ENCODE measurements at regions not wholly inside any gene's neighbourhood (a gene's known extent, or its start where the extent isn't known, plus 50 kb on each side); places are given as distances from the start of the nearest gene placed in this dataset.

DNA sequence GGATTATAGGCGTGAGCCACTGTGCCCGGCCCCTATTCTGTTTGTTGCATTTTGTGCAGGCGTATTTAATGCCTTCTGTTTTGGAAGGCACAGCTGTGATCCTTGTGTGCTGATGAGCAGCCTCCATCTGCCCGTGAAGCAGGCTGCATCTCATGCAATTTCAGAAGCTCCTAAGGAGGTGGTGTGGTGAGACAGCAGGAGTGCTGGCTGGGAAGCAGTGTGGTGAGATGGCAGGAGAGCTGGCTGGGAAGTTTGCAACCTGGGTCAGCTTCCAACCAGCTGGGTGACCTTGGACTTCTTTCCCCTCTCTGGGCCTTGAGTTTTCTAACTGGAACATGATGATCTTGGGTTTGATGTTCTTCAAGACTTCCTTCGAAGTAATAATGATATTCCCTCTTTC, 525.1 kb downstream of the TBC1D22A start:
- no peaks in the 10 kb centered on the region for H3K27me3 ChIP-seq (ENCODE audit: insufficient read depth, poor library complexity, severe bottlenecking)
- no peak for DNase-seq (ENCODE audit: low read depth in 1 of 2, low spot score in 1 of 2)
- no peak overlapping the region for H3K27ac ChIP-seq (replicated peaks)
- TF ChIP-seq GABPA (IDR thresholded peaks at IDR 0.05; ENCODE audit: low read depth) (no peak), SPI1 (IDR thresholded peaks at IDR 0.05; ENCODE audit: borderline replicate concordance, low read depth) (no peak), POLR2AphosphoS5 (IDR thresholded peaks at IDR 0.05; ENCODE audit: low read depth) (no peak)
- TF ChIP-seq, protein P1, sequence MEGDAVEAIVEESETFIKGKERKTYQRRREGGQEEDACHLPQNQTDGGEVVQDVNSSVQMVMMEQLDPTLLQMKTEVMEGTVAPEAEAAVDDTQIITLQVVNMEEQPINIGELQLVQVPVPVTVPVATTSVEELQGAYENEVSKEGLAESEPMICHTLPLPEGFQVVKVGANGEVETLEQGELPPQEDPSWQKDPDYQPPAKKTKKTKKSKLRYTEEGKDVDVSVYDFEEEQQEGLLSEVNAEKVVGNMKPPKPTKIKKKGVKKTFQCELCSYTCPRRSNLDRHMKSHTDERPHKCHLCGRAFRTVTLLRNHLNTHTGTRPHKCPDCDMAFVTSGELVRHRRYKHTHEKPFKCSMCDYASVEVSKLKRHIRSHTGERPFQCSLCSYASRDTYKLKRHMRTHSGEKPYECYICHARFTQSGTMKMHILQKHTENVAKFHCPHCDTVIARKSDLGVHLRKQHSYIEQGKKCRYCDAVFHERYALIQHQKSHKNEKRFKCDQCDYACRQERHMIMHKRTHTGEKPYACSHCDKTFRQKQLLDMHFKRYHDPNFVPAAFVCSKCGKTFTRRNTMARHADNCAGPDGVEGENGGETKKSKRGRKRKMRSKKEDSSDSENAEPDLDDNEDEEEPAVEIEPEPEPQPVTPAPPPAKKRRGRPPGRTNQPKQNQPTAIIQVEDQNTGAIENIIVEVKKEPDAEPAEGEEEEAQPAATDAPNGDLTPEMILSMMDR (IDR thresholded peaks at IDR 0.05; ENCODE audit: insufficient read depth, low read length) = no peak
- TF ChIP-seq, protein P2, sequence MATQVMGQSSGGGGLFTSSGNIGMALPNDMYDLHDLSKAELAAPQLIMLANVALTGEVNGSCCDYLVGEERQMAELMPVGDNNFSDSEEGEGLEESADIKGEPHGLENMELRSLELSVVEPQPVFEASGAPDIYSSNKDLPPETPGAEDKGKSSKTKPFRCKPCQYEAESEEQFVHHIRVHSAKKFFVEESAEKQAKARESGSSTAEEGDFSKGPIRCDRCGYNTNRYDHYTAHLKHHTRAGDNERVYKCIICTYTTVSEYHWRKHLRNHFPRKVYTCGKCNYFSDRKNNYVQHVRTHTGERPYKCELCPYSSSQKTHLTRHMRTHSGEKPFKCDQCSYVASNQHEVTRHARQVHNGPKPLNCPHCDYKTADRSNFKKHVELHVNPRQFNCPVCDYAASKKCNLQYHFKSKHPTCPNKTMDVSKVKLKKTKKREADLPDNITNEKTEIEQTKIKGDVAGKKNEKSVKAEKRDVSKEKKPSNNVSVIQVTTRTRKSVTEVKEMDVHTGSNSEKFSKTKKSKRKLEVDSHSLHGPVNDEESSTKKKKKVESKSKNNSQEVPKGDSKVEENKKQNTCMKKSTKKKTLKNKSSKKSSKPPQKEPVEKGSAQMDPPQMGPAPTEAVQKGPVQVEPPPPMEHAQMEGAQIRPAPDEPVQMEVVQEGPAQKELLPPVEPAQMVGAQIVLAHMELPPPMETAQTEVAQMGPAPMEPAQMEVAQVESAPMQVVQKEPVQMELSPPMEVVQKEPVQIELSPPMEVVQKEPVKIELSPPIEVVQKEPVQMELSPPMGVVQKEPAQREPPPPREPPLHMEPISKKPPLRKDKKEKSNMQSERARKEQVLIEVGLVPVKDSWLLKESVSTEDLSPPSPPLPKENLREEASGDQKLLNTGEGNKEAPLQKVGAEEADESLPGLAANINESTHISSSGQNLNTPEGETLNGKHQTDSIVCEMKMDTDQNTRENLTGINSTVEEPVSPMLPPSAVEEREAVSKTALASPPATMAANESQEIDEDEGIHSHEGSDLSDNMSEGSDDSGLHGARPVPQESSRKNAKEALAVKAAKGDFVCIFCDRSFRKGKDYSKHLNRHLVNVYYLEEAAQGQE (IDR thresholded peaks at IDR 0.05; ENCODE audit: insufficient replicate concordance, low read depth) = no peak
- H3K4me3 ChIP-seq (replicated peaks; ENCODE audit: insufficient read depth, low read length) = no peak overlapping the region

- no peak for DNase-seq (ENCODE audit: low read depth in 1 of 2, low spot score in 1 of 2)
- Histone ChIP-seq H3K4me3 (replicated peaks; ENCODE audit: insufficient read depth, low read length) (no peak overlapping the region), H3K27me3 (ENCODE audit: insufficient read depth, poor library complexity, severe bottlenecking) (no peaks in the 10 kb centered on the region), H3K27ac (replicated peaks) (no peak overlapping the region)
- TF ChIP-seq GABPA (IDR thresholded peaks at IDR 0.05; ENCODE audit: low read depth) (no peak), SPI1 (IDR thresholded peaks at IDR 0.05; ENCODE audit: borderline replicate concordance, low read depth) (no peak), POLR2AphosphoS5 (IDR thresholded peaks at IDR 0.05; ENCODE audit: low read depth) (no peak)
- TF ChIP-seq, protein P2 (IDR thresholded peaks at IDR 0.05; ENCODE audit: insufficient replicate concordance, low read depth) = no peak
- TF ChIP-seq, protein P1 (IDR thresholded peaks at IDR 0.05; ENCODE audit: insufficient read depth, low read length) = no peak
Measured at GRCh38 chr22:47286590-47286989, 524.1 kb downstream of the TBC1D22A start.

DNA sequence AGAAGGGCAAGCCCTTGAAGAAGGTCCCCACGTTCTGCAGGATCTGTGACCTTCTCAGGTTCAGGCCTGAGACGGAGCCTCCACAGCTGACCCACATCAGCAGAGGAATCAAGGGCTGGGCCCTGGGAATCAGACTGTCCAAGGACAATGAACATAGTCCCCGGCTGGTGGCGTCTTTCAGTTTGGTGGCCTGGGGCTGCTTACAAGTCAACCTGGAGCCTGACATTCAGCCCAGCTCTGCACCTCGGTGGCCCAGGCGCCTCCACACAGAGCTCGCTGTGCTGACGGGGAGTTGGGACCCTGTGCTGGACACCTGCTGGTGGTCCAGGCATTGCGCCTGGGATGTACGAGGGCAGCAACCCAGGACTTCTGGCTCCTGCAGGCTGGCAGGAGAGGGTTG, 523.5 kb downstream of the TBC1D22A start:
- Histone ChIP-seq H3K27me3 (ENCODE audit: insufficient read depth, poor library complexity, severe bottlenecking) (no peaks in the 10 kb centered on the region), H3K27ac (replicated peaks) (no peak overlapping the region), H3K4me3 (replicated peaks; ENCODE audit: insufficient read depth, low read length) (no peak overlapping the region)
- DNase-seq (ENCODE audit: low read depth in 1 of 2, low spot score in 1 of 2) = no peak
- no peak for TF ChIP-seq POLR2AphosphoS5 (IDR thresholded peaks at IDR 0.05; ENCODE audit: low read depth)
- TF ChIP-seq GABPA (IDR thresholded peaks at IDR 0.05; ENCODE audit: low read depth) = no peak
- no peak for TF ChIP-seq SPI1 (IDR thresholded peaks at IDR 0.05; ENCODE audit: borderline replicate concordance, low read depth)
- TF ChIP-seq, protein P2 (IDR thresholded peaks at IDR 0.05; ENCODE audit: insufficient replicate concordance, low read depth) = no peak
- TF ChIP-seq, protein P1 (IDR thresholded peaks at IDR 0.05; ENCODE audit: insufficient read depth, low read length) = no peak

Measured in HL-60 (cell line).